Epidermal melanocyte (primary cell): ENCODE measurements at regions not wholly inside any gene's neighbourhood (a gene's known extent, or its start where the extent isn't known, plus 50 kb on each side); places are given as distances from the start of the nearest gene placed in this dataset.

Experiments
- DNase-seq: peaks from one replicate; pipeline ENCODE4 v3.0.0; 2011; ENCODE audit warnings: low spot score; ENCODE audit not compliant: insufficient read length

DNA sequence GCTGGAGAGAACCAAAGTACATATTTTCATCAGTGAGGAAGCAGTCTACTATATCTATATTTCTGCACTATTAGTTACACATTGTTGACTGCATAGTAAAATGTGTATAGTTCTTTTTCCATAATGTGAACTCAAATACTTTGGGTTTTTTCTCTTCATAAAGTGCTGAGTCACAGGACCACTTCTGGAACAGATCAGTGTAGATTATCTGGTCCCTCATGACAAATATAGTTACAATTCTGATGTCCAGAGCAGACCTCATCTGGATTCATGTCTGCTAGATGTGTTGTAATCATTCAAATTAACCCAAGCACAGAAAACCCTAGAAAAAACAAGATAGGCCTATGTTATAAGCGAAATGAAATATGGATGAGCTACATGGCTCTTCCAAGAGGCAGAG is 171.4 kb downstream of the SUCLA2 start:
- DNase-seq, result no peak

DNA sequence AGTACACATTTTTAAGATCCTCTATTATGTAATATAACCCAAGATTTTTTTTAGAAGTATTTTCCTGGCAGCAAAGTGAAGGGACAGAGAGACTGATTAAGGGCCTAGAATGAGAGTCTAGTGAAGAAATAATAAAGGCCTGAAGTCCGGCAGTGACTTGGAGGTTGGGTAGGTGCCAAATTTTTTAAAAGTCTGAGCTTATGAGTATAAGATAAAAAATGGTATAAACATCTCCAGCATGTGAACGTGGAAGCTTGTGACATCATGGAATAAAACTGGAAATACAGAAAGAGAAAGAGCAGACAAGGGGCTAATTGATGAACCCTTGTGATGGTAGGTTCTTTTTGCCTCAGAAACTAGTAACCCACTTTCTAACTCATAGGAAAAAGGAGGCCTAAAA is 174.6 kb downstream of the SUCLA2 start:
- no peak for DNase-seq

DNA sequence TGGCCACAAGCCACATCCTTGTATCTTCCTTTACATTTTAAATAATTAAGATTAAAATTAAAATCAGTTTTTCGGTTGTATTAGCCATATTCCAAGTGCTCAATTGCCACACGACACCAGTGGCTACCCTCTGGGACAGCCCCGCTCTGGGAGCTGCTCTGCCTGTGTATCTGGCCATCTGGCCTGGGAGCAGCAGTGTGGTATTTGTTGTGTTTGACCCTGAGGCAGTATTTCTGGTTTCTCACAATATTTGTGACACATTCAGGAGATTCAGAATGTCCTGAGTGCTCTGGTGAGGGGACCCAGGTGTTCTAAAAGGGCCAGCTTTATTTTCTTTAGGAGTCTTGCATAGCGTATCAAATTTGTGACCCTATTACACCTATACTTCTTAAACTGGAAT is 179.0 kb downstream of the SUCLA2 start:
- DNase-seq, result no peak

DNA sequence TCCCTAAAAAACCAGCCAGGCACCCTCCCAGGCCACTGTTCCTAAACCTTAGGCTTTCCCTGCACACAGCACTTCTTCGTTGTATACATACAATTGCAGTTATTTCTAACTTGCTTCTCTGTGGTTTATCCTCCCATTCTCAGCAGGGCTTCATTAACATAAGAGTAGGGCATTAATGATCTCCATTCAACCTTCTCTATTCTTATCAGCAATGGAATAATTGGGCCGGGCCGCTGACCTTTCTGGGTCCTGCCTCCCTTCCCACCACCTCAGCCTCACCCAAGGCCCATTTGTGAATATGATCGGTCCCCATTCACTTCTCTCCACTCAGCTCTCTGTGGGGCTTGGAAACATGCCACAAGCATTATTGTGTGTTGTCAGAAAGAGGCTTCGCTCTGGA is 184.2 kb downstream of the SUCLA2 start:
- no peak for DNase-seq

DNA sequence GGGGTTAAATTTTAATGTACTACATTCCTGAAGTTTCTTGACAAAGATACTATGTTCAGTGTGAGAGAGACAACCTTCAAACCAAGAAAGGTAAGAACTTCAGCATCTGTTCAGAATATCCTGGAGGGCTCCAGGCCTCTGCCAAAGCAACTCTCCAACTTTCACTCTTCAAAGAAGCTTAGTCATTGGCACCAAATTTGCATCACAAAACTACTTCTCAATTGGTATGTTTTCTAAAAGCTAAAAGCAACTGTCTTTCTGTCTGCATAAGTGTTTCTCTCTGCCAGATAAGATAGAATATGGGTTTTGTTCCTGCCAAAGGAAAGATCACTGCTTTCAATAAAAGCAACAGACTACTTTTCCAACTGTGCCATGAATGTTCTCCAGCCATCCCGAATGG is 187.4 kb downstream of the SUCLA2 start:
- DNase-seq, result no peak

DNA sequence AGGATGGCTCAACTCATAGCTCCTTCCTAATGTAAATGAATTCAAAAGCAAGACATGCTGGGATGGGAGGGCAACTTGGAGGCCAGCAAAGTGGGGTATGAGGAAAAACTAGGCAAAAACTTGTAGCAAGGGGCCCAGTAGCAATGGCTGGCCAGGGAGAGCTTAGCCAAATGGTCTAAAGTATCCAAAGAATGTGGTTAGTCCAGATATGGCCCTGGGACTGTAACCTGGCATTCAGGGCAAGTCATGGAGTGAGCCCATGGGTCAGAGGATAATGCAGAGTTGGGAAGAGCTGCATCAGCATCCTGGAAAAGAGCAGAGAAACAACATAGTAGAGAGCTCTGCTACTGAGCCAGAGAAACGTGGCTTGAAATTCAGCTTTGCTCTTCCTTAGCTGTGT is 191.7 kb downstream of the SUCLA2 start:
- DNase-seq, result no peak

DNA sequence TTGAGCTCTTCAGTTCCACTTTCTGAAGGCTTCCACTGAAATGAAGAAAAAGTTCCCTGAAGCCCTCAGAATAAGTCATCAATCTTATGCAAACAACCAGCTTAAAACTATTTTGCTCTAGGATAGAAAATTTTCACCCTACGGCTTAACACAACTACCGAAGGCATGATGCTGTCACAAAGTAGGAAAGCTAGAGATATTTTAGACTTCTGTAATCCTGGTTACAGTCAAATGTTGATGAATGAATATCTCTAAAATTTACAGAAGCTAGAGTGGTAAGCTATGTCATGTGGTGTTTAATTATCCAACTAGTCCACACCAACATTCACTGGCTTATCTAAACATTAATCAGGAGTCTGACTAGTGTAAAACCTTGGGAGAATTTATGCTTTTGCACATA is 197.9 kb downstream of the SUCLA2 start:
- no peak for DNase-seq

DNA sequence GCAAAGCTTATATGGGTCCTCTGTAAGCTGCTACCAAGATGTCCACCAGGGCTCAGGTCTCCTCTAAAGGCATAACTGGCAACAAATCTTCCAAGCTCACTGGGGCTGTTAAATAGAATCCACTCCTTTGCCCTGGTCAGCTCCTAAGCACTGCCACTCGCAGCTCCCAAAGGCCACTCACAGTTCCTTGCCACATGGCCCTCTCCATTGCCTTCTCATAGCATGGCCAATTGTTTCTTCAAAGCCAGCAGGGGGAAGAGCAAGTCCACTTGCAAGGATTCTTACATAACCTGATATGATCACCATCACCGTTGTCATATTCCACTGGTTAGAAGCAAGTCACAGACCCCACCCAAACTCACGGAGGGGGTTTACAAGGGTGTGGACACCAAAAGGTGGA is 199.5 kb downstream of the SUCLA2 start:
- DNase-seq, result no peak

DNA sequence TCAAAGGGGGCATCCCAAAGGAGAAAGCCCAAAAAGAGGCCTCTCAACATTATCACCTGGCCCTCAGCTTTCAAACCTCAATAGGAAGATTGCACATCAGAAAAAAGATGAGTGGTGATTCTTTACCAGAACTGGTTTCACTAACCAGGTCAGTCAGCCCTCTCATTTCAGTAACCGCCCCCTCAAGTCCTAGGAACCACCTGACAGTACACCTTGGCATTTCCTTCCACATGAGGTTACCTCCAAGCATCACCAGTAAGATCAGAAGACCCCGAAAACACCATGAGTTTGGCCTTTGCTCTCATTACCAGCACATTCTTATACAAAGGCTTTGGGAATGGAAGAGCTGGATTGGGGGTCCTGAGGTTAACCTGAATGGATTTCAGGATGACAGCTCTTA is 200.5 kb downstream of the SUCLA2 start:
- DNase-seq, result no peak

DNA sequence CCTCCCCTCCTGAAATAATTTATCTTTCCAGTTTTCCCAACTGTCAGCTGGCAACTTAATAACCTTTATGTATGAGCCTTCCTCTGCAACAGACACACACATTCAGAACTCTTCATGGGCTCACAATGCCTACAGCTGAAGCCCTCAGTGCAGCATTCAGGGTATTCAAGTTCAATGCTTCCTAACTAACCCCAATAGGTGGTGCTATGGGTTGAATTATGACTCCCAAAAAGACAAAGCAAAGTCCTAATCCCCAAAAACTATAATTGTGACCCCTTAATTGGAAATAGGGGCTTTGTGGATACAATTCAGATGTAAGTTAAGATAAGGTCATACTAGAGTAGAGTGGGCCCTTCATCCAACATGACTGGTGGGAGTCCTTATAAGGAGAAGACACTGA is 202.2 kb downstream of the SUCLA2 start:
- no peak for DNase-seq

DNA sequence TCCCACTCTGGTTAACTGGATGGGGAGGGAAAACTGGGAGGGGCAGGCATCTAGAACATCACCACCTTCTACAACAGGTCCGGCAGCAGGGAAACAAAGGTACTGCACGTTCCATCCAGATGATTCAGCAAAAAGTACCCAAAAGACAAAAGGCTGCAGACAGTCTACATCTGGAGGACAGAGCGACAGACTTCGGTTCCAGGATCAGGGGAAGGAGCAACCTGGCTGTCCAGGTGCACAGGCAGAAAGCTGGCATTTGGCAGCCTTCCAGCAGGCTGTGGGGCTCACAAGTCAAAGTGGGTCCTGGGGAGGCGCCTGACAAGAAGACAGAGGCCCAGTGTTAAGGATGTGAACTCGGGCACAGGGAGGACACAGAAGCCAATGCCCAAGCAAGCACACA is 202.9 kb downstream of the SUCLA2 start:
- no peak for DNase-seq

DNA sequence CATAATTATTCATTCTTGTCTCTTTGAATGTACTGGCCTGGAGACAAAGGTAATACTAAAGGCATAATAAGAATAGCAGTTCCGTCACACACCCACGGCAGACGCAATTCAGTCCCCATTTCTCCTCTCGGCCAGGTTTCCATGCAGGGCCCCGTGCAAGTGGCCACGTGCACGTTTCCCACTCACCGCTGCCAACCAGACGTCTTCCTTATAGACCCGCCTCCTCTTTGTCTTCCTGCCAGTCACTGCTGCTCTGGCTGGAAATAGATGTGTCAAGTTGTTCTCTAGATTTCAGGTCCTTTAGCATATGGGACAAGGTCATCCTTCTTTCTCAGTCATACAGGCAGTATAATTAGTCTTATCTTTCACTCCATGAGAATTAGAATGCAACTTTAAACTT is 204.3 kb downstream of the SUCLA2 start:
- DNase-seq, result no peak

DNA sequence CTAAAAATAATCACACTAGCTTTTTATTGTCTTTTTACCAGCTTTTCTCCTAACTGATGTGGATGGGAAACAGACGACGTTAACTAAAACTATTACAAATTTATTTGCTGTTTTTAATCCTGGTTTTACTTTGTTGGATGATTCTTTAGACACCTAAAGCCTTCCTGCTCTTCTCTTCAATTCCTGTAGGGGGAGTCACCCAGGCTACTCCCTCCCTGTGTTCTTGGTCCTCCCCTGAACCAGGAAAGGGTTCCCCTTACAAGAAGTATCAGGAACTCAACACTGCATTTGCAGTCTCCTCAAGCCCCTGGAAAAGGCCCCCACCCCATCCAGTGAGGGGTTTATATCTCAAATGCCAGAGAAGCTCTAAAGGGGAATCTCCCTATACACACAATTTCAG is 206.1 kb downstream of the SUCLA2 start:
- no peak for DNase-seq

DNA sequence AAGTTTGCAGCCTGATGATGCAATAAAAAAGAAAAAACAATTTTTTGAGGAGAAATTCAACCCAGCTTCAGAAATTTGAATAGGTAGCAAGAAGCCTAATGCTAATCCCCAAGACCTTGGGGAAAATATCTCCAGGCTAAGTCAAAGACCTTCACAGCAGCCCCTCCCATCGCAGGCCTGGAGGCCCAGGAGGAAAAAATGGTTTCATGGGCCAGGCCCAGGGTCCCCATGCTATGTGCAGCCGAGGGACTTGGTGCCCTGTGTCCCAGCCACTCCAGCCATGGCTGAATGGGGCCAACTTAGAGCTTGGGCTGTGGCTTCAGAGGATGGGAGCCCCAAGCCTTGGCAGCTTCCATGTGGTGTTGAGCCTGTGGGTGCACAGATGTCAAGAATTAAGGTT is 210.3 kb downstream of the SUCLA2 start:
- no peak for DNase-seq

DNA sequence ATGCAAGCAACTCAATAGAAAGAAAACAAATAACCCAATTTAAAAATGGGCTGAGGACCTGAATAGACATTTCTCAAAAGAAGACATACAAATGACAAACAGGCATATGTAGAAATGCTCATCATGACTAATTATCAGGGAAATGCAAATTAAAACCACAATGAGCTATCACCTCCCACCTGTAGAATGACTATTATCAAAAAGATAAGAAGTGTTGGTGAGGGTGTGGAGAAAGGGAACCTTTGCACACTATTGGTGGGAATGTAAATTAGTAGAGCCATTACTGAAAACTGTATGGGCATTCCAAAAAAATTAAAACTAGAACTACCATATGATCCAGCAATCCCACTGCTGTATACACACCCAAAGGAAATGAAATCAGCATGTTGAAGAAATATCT is 212.2 kb downstream of the SUCLA2 start:
- DNase-seq, result no peak

DNA sequence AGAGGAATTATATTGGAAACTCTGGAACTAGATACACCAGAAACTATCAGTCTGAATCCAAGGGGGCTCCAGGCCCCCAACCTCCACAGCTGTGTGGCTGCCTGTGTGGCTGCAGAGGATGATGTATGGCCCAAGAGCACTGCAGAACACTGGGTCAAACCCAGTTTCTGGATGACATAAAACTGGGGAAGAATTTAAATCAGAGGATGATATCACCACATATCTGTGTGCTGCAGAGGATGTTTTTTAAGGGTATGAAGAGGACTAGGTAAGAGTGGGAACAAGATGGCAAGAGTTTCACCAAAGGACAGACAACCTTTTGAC is 226.4 kb downstream of the SUCLA2 start:
- no peak for DNase-seq

DNA sequence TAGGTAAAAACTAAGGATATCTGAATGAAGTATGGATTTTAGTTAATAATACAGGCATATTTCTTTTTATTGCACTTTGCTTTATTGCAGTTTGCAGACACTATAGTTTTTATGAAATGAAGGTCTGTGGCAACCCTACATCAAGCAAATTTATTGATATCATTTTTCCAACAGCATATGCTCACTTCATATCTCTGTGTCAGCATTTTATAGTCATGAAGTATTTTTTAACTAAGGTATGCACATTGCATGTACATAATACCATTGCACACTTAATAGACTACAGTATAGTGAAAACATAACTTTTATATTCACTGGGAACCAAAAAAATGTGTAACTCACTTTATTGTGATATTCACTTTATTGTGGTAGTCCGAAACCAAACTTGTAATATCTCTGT is 236.3 kb downstream of the SUCLA2 start:
- no peak for DNase-seq

DNA sequence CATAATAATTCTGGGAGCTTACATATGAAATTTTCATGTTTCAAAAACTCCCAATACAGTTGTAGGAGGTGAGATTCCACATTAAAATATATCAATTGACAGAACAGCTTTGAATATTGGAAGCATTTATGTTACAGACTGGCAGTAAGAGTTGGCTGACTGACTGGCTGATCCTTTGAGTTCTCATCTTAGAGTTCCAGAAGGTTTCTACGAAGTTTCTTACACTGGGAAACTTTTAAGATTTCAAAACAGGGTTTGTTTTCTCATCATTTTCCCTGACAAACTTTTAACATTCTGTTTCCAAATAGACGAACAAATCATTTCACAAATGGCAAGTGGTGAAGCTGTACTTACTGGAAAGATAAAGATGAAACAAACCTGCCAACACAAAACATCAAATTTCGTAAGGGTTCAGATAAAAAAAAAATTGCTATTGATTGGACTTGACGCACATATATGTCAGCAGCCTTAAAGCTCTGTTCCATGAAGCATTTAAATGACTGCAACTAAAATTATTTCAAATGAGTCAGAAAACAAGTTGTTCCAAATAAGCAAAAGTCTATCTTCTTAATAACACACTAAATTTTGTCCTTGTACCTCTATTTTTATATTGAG is 243.5 kb downstream of the SUCLA2 start:
- no peak for DNase-seq

DNA sequence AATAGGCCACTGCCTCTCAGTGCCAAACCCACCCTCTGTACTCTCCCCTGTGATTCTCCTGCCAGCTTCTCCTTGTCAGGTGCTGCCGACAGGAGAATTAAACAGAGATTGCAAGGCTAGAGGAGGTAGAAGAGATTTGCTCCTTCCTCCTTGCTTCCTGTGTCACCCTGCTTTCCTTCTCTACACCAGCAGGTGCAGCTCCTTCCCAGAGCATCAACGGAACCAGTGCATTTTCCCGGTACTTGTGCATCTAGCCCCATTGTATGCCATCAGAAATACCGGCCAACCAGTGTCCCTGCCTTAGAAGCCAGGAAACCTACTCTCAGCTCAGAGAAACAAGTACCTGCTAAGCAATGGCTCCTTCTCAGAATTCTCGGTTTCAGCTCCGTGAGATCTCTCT is 253.2 kb downstream of the SUCLA2 start:
- no peak for DNase-seq

DNA sequence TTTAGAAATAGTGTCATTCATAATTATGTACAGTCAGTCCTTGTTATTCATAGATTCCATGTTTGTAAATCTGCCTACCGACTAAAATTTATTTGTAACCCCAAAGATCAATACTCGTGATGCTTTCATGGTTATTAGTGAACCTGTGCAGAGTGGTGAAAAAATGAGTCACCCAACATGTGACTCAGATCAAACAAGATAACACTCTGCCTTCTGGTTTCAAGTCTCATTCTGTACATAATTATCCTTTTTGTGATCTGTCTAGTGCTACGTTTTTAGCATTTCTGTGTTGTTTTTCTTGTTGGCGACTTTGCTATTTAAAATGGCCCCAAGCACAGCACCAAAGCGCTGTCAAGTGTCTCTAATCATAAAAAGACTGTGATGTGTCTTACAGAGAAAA is 274.7 kb downstream of the SUCLA2 start:
- DNase-seq, result no peak

DNA sequence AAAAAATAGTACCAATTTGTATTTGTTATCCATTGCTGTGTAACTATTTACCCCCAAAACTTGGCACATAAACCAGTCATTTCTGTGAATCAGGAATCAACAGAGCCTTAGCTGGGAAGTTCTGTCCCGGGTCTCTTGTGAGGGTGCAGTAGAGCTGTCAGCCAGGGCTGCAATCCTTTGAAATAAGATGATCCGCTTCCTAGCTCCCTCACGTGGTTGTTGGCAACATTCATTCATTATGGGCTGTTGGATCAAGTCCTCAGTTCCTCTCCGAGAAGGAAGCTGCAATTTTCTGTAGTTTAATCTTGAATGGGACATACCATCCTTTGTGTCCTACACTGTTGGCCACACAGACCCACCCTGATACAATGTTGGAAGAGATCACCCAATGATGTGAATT is 277.2 kb downstream of the SUCLA2 start:
- no peak for DNase-seq

DNA sequence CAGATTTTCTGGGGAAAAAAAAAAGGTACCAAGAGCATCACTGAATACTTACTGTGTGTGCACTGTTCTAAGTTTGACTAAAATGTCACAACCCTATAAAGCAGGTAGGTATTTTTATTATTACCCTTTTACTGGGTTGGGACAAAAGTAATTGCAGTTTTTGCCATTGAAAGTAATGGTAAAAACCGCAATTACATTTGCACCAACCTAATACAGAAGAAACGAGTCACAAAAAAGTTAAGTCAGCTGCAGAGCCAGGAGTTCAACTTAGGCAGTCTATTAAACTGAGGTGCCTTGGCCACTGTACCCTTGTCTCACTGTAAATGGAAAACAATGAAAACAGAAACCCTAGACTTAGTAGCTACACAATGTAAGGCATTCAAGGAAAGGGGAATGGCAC is 281.9 kb downstream of the SUCLA2 start:
- no peak for DNase-seq

DNA sequence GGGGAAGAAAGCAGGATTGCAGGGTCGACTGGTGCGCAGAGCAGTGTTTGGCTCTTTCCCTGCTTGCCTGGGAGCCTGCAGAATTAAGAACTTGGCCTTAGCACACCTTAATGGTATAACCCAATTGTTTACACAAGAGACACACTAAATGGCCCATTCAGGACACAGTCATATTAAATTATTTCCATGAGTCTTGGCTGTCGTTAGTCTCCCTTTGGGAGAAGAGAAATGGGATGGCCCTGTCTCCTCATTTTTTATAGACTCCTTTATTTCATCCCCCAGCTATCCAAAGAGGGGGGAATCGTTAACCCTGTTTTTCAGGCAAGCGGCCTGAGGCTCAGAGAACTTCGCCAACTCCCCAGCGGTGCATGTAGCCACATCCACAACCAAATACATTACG is 282.5 kb downstream of the SUCLA2 start:
- no peak for DNase-seq

DNA sequence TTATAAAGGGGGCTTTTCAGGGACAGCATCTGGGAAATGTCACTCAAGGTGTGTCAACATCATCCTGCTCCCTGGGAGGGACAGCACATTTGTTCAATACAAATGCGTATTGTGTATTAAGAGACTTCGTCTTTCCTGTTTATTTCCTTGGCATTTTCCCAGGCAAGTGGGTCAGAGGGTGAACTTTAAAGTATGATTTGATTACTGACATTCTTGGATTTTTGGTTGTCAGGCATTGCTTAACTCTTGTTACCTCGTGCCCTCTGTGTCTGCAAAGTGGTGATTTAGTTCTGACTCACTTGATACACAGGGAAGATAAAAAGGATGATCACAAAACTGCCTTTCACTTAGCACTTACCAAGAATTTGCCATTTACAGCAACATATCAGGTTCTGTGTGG is 292.7 kb downstream of the SUCLA2 start:
- DNase-seq, result no peak
